ENCODE measurements at regions not wholly inside any gene's neighbourhood (a gene's known extent, or its start where the extent isn't known, plus 50 kb on each side); places are given as distances from the start of the nearest gene placed in this dataset.

GRCh38 chr17:70787721-70788300, 618.5 kb downstream of the KCNJ2 start:
- no peaks in the 10 kb centered on the region for H3K9me2 ChIP-seq (replicated peaks; ENCODE audit: insufficient read depth, low read length)
- H2AFZ ChIP-seq (ENCODE audit: low read depth, low read length, severe bottlenecking): no peak overlapping the region

GRCh38 chr17:70791748-70792443, 622.6 kb downstream of the KCNJ2 start:
- Histone ChIP-seq H3K4me2 (ENCODE audit: low read depth, low read length, poor library complexity, severe bottlenecking) (no peak overlapping the region), H3K36me3 (ENCODE audit: low read length) (no peaks in the 10 kb centered on the region), H3K27ac (ENCODE audit: low read depth, low read length) (no peak overlapping the region), H3K4me3 (ENCODE audit: insufficient read depth, low read length, poor library complexity, severe bottlenecking) (no peak overlapping the region), H3K27me3 (ENCODE audit: low read length) (no peaks in the 10 kb centered on the region), H3K9me3 (ENCODE audit: insufficient read depth, low read length) (no peaks in the 10 kb centered on the region), H2AFZ (ENCODE audit: low read depth, low read length, severe bottlenecking) (no peak overlapping the region), H3K9me2 (replicated peaks; ENCODE audit: insufficient read depth, low read length) (no peaks in the 10 kb centered on the region), H3K79me2 (ENCODE audit: insufficient read depth, low read length) (no peaks in the 10 kb centered on the region), H3F3A (ENCODE audit: insufficient read depth) (no peaks in the 10 kb centered on the region), H4K20me1 (ENCODE audit: low read depth, low read length) (no peaks in the 10 kb centered on the region), H3K9ac (ENCODE audit: low read length) (no peak overlapping the region)
- TF ChIP-seq CTCF (IDR thresholded peaks at IDR 0.05; ENCODE audit: insufficient read depth, low read length, poor library complexity, severe bottlenecking) (no peak), EZH2phosphoT487 (conservative IDR thresholded peaks at IDR 0.05; ENCODE audit: low read length) (no peak)

More at GRCh38 chr17:70787721-70788300, 618.5 kb downstream of the KCNJ2 start:
- Histone ChIP-seq H3K36me3 (ENCODE audit: low read length) (no peaks in the 10 kb centered on the region), H3K4me3 (ENCODE audit: insufficient read depth, low read length, poor library complexity, severe bottlenecking) (no peak overlapping the region), H4K20me1 (ENCODE audit: low read depth, low read length) (no peaks in the 10 kb centered on the region), H3K27me3 (ENCODE audit: low read length) (no peaks in the 10 kb centered on the region), H3K4me2 (ENCODE audit: low read depth, low read length, poor library complexity, severe bottlenecking) (no peak overlapping the region), H3K9ac (ENCODE audit: low read length) (no peak overlapping the region), H3K79me2 (ENCODE audit: insufficient read depth, low read length) (no peaks in the 10 kb centered on the region), H3F3A (ENCODE audit: insufficient read depth) (no peaks in the 10 kb centered on the region), H3K27ac (ENCODE audit: low read depth, low read length) (no peak overlapping the region), H3K9me3 (ENCODE audit: insufficient read depth, low read length) (no peaks in the 10 kb centered on the region)
- TF ChIP-seq EZH2phosphoT487 (conservative IDR thresholded peaks at IDR 0.05; ENCODE audit: low read length) (no peak), CTCF (IDR thresholded peaks at IDR 0.05; ENCODE audit: insufficient read depth, low read length, poor library complexity, severe bottlenecking) (no peak)

GRCh38 chr17:70794738-70795137, 625.4 kb downstream of the KCNJ2 start:
- TF ChIP-seq EZH2phosphoT487 (conservative IDR thresholded peaks at IDR 0.05; ENCODE audit: low read length): no peak
- TF ChIP-seq CTCF (IDR thresholded peaks at IDR 0.05; ENCODE audit: insufficient read depth, low read length, poor library complexity, severe bottlenecking): no peak

More at GRCh38 chr17:70794738-70795137, 625.4 kb downstream of the KCNJ2 start:
- Histone ChIP-seq H4K20me1 (ENCODE audit: low read depth, low read length) (no peaks in the 10 kb centered on the region), H3K79me2 (ENCODE audit: insufficient read depth, low read length) (no peaks in the 10 kb centered on the region), H3K4me2 (ENCODE audit: low read depth, low read length, poor library complexity, severe bottlenecking) (no peak overlapping the region), H3K27me3 (ENCODE audit: low read length) (no peaks in the 10 kb centered on the region), H3K27ac (ENCODE audit: low read depth, low read length) (no peak overlapping the region), H3K9ac (ENCODE audit: low read length) (no peak overlapping the region), H3F3A (ENCODE audit: insufficient read depth) (no peaks in the 10 kb centered on the region), H3K36me3 (ENCODE audit: low read length) (no peaks in the 10 kb centered on the region; the same call in 1 of the 2 replicates), H2AFZ (ENCODE audit: low read depth, low read length, severe bottlenecking) (no peak overlapping the region), H3K9me2 (replicated peaks; ENCODE audit: insufficient read depth, low read length) (no peaks in the 10 kb centered on the region), H3K9me3 (ENCODE audit: insufficient read depth, low read length) (no peaks in the 10 kb centered on the region), H3K4me3 (ENCODE audit: insufficient read depth, low read length, poor library complexity, severe bottlenecking) (no peak overlapping the region)
